H9 (cell line): ENCODE measurements at regions not wholly inside any gene's neighbourhood (a gene's known extent, or its start where the extent isn't known, plus 50 kb on each side); places are given as distances from the start of the nearest gene placed in this dataset.

Experiments used
- DNase-seq: peaks from one replicate; pipeline ENCODE4 v3.0.0-alpha.2; 2017
- H2AFZ ChIP-seq: one replicate; pipeline ENCODE4 v1.6.1; 2013; ENCODE audit warnings: mild to moderate bottlenecking, low read length, control low read depth, moderate library complexity
- H2AK5ac ChIP-seq: 2 replicates; pipeline ENCODE4 v1.6.1; 2013; ENCODE audit warnings: low read length, control low read depth, mixed read lengths; ENCODE audit not compliant: insufficient read length
- H2BK120ac ChIP-seq: one replicate; pipeline ENCODE4 v1.6.1; 2013; ENCODE audit warnings: low read depth, mild to moderate bottlenecking, low read length, control low read depth, inconsistent platforms; ENCODE audit not compliant: poor library complexity, severe bottlenecking
- H2BK12ac ChIP-seq: 2 replicates; pipeline ENCODE4 v1.6.1; 2013; ENCODE audit warnings: low read length, control low read depth, mixed read lengths, low read depth; ENCODE audit not compliant: insufficient read length
- H2BK15ac ChIP-seq: 2 replicates; pipeline ENCODE4 v1.6.1; 2013; ENCODE audit warnings: low read depth, low read length, control low read depth
- H2BK20ac ChIP-seq: one replicate; pipeline ENCODE4 v1.6.1; 2013; ENCODE audit warnings: low read depth, mild to moderate bottlenecking, low read length, control low read depth, inconsistent platforms; ENCODE audit not compliant: poor library complexity, severe bottlenecking
- H2BK5ac ChIP-seq: 2 replicates; pipeline ENCODE4 v1.6.1; 2013; ENCODE audit warnings: low read length, control low read depth, mixed read lengths; ENCODE audit not compliant: insufficient read length
- H3K14ac ChIP-seq: 2 replicates; pipeline ENCODE4 v1.6.1; 2013; ENCODE audit warnings: low read length, control low read depth; ENCODE audit not compliant: insufficient read depth
- H3K18ac ChIP-seq: 2 replicates; pipeline ENCODE4 v1.6.1; 2013; ENCODE audit warnings: low read depth, mild to moderate bottlenecking, mixed read lengths, low read length, control low read depth; ENCODE audit not compliant: insufficient read length
- H3K23ac ChIP-seq: 2 replicates; pipeline ENCODE4 v1.6.1; 2013; ENCODE audit warnings: low read length, control low read depth, mixed read lengths, low read depth; ENCODE audit not compliant: insufficient read length
- H3K23me2 ChIP-seq: 2 replicates; pipeline ENCODE4 v1.6.1; 2013; ENCODE audit warnings: low read depth, mild to moderate bottlenecking, mixed read lengths, low read length, control low read depth; ENCODE audit not compliant: insufficient read length, poor library complexity, severe bottlenecking
- H3K27ac ChIP-seq: 2 replicates; pipeline ENCODE4 v1.5.1; 2013; ENCODE audit warnings: low read length, control low read depth, mixed read lengths, low read depth; ENCODE audit not compliant: insufficient read length
- H3K27me3 ChIP-seq: 2 replicates; pipeline ENCODE4 v1.6.1; 2013; ENCODE audit warnings: low read length, control low read depth, inconsistent platforms; ENCODE audit not compliant: insufficient read depth
- H3K4ac ChIP-seq: 2 replicates; pipeline ENCODE4 v1.6.1; 2013; ENCODE audit warnings: low read depth, mild to moderate bottlenecking, control low read depth, inconsistent platforms, low read length, moderate library complexity
- H3K4me1 ChIP-seq: 2 replicates; pipeline ENCODE4 v1.6.1; 2013; ENCODE audit warnings: low read length, control low read depth, inconsistent platforms; ENCODE audit not compliant: insufficient read depth
- H3K4me2 ChIP-seq: 2 replicates; pipeline ENCODE4 v1.6.1; 2013; ENCODE audit warnings: low read length, control low read depth, mixed read lengths; ENCODE audit not compliant: insufficient read length, insufficient read depth
- H3K56ac ChIP-seq: 2 replicates; pipeline ENCODE4 v1.6.1; 2013; ENCODE audit warnings: low read depth, mild to moderate bottlenecking, mixed read lengths, low read length, control low read depth; ENCODE audit not compliant: insufficient read length
- H3K79me1 ChIP-seq: 2 replicates; pipeline ENCODE4 v1.6.1; 2013; ENCODE audit warnings: low read depth, mild to moderate bottlenecking, moderate library complexity, low read length, control low read depth, inconsistent platforms; ENCODE audit not compliant: insufficient read depth, poor library complexity, severe bottlenecking
- H3K79me2 ChIP-seq: 2 replicates; pipeline ENCODE4 v1.6.1; 2013; ENCODE audit warnings: low read length, control low read depth, inconsistent platforms; ENCODE audit not compliant: insufficient read depth
- H3K9ac ChIP-seq: 2 replicates; pipeline ENCODE4 v1.6.1; 2013; ENCODE audit warnings: low read length, control low read depth, mixed read lengths; ENCODE audit not compliant: insufficient read length; ENCODE audit errors: extremely low read depth
- H3K9me3 ChIP-seq: one replicate; pipeline ENCODE4 v1.6.1; 2013; ENCODE audit warnings: low read depth, low read length, inconsistent platforms; ENCODE audit not compliant: control insufficient read depth
- H3T11ph ChIP-seq: one replicate; pipeline ENCODE4 v1.6.1; 2013; ENCODE audit warnings: mild to moderate bottlenecking, low read length, control low read depth, inconsistent platforms
- H4K20me1 ChIP-seq: one replicate; pipeline ENCODE4 v1.6.1; 2013; ENCODE audit not compliant: control insufficient read depth, insufficient read length, insufficient read depth
- H4K5ac ChIP-seq: 2 replicates; pipeline ENCODE4 v1.6.1; 2013; ENCODE audit warnings: low read depth, mild to moderate bottlenecking, mixed read lengths, low read length, control low read depth; ENCODE audit not compliant: insufficient read length
- H4K8ac ChIP-seq: replicated peaks from 2 replicates; pipeline ENCODE4 v1.6.1; 2013; ENCODE audit warnings: low read length, control low read depth, mixed read lengths, low read depth; ENCODE audit not compliant: insufficient read length
- H4K91ac ChIP-seq: 2 replicates; pipeline ENCODE4 v1.6.1; 2013; ENCODE audit warnings: low read depth, mild to moderate bottlenecking, moderate library complexity, mixed read lengths, low read length, control low read depth; ENCODE audit not compliant: insufficient read length
- H3K27ac Mint-ChIP-seq, 3 experiments: 2 replicates in 2 of 3; 3 replicates in 1 of 3; pipeline ENCODE4 v1.8.0; 2020 to 2021; ENCODE audit warnings: mixed read lengths in 3 of 3, mild to moderate bottlenecking in 1 of 3, moderate library complexity in 1 of 3
- H3K27me3 Mint-ChIP-seq: 2 replicates; pipeline ENCODE4 v1.8.0; 2021; ENCODE audit warnings: low read depth, mild to moderate bottlenecking, moderate library complexity, mixed read lengths
- H3K36me3 Mint-ChIP-seq, 3 experiments: 2 replicates in 2 of 3; 3 replicates in 1 of 3; pipeline ENCODE4 v1.8.0; 2020 to 2021; ENCODE audit warnings: low read depth in 3 of 3, mixed read lengths in 3 of 3; ENCODE audit not compliant: insufficient read depth in 1 of 3
- H3K4me1 Mint-ChIP-seq, 2 experiments: 2 replicates each; pipeline ENCODE4 v1.8.0; 2020; ENCODE audit warnings: mixed read lengths in 2 of 2
- H3K4me3 Mint-ChIP-seq, 2 experiments: 2 replicates in 1 of 2; 3 replicates in 1 of 2; pipeline ENCODE4 v1.8.0; 2020 to 2021; ENCODE audit warnings: mild to moderate bottlenecking in 2 of 2, mixed read lengths in 2 of 2, moderate library complexity in 1 of 2
- H3K9me3 Mint-ChIP-seq, 2 experiments: 2 replicates in 1 of 2; 3 replicates in 1 of 2; pipeline ENCODE4 v1.8.0; 2020; ENCODE audit warnings: mild to moderate bottlenecking in 2 of 2, mixed read lengths in 2 of 2, moderate library complexity in 1 of 2
- TF ChIP-seq, protein P1 (sequence below): fragments of 200-600 bp; sonication (generic); conservative IDR thresholded peaks from 3 replicates; pipeline ENCODE4 v1.8.0; 2021; ENCODE audit warnings: antibody characterized with exemption, mild to moderate bottlenecking

DNA sequence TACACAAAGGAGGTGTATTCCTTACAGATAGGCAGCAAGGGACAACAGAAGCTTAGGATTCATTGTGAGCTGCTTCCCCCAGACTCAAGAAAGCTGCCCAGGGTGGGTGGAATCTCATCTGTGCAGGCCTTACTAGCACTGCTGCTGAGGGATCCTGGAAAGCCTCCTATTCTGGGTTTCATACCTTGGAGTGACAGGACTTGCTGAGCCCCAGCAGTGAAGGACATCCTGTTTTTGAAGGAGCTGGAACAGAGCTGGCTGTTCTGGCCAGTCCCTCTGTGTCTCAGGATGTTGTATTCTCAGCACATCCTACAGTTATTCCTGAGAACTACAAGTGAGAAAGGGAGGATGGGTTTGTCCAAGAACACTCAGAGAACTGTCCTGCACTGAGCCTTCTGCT is 486.3 kb downstream of the PTPRU start:
- no peaks in the 10 kb centered on the region for H3K4me1 ChIP-seq
- Mint-ChIP-seq H3K27me3 (peaks cover 24% of the 10 kb centered on the region), H3K27ac (no peak overlapping the region), H3K4me3 (no peak overlapping the region), H3K9me3 (peaks cover 28 to 42% of the 10 kb centered on the region in 2 experiments), H3K36me3 (peaks cover 4 to 18% (median 11%) of the 10 kb centered on the region in 3 experiments), H3K4me1 (no peaks in the 10 kb centered on the region)
- no peak overlapping the region for H3K27ac ChIP-seq
- H4K8ac ChIP-seq = no peak overlapping the region
- H3K14ac ChIP-seq = no peak overlapping the region; the same call in 1 of the 2 replicates
- no peak overlapping the region for H2BK20ac ChIP-seq
- no peak overlapping the region for H3K56ac ChIP-seq
- no peaks in the 10 kb centered on the region for H3K23me2 ChIP-seq
- H4K5ac ChIP-seq = no peak overlapping the region
- no peak overlapping the region for H2BK120ac ChIP-seq
- no peak overlapping the region for H2BK12ac ChIP-seq
- TF ChIP-seq, protein P1, sequence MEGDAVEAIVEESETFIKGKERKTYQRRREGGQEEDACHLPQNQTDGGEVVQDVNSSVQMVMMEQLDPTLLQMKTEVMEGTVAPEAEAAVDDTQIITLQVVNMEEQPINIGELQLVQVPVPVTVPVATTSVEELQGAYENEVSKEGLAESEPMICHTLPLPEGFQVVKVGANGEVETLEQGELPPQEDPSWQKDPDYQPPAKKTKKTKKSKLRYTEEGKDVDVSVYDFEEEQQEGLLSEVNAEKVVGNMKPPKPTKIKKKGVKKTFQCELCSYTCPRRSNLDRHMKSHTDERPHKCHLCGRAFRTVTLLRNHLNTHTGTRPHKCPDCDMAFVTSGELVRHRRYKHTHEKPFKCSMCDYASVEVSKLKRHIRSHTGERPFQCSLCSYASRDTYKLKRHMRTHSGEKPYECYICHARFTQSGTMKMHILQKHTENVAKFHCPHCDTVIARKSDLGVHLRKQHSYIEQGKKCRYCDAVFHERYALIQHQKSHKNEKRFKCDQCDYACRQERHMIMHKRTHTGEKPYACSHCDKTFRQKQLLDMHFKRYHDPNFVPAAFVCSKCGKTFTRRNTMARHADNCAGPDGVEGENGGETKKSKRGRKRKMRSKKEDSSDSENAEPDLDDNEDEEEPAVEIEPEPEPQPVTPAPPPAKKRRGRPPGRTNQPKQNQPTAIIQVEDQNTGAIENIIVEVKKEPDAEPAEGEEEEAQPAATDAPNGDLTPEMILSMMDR = no peak
- no peak overlapping the region for H4K91ac ChIP-seq
- H3K23ac ChIP-seq = no peak overlapping the region
- H3K79me1 ChIP-seq = no peaks in the 10 kb centered on the region
- DNase-seq = no peak
- H3K9me3 ChIP-seq = peaks cover 8% of the 10 kb centered on the region
- no peak overlapping the region for H2BK5ac ChIP-seq
- H2AFZ ChIP-seq = no peak overlapping the region
- H3K4me2 ChIP-seq = no peak overlapping the region
- no peak overlapping the region for H3T11ph ChIP-seq
- no peak overlapping the region for H2AK5ac ChIP-seq
- no peaks in the 10 kb centered on the region for H3K27me3 ChIP-seq
- H3K18ac ChIP-seq = no peak overlapping the region
- H3K4ac ChIP-seq = no peak overlapping the region
- no peak overlapping the region for H3K9ac ChIP-seq
- H4K20me1 ChIP-seq = no peaks in the 10 kb centered on the region
- H2BK15ac ChIP-seq = no peak overlapping the region
- H3K79me2 ChIP-seq = no peaks in the 10 kb centered on the region
